Dedifferentiated amniotic fluid mesenchymal stem cell (primary cell): ENCODE measurements at regions not wholly inside any gene's neighbourhood (a gene's known extent, or its start where the extent isn't known, plus 50 kb on each side); places are given as distances from the start of the nearest gene placed in this dataset.

ENCODE experiments used
- DNase-seq: peaks from one replicate; pipeline ENCODE4 v3.0.0-alpha.2; 2016; ENCODE audit errors: extremely low spot score

GRCh38 chr2:67835266-67835665 lies 227.5 kb downstream of the C1D start:
- no peak for DNase-seq

- no peak for DNase-seq
Observed at GRCh38 chr2:67836866-67837265, 225.9 kb downstream of the C1D start.

- no peak for DNase-seq
Observed at GRCh38 chr2:67838205-67838604, 224.6 kb downstream of the C1D start.

- DNase-seq: no peak
Observed at GRCh38 chr2:67839242-67839641, 223.6 kb downstream of the C1D start.

GRCh38 chr2:67839668-67840067 lies 223.1 kb downstream of the C1D start:
- no peak for DNase-seq

GRCh38 chr2:67840460-67841068 lies 222.2 kb downstream of the C1D start:
- peak; percentile 67 for DNase-seq

- no peak for DNase-seq
Observed at GRCh38 chr2:67841711-67842110, 221.1 kb downstream of the C1D start.

- no peak for DNase-seq
Observed at GRCh38 chr2:67842375-67842959, 220.3 kb downstream of the C1D start.

- DNase-seq: no peak
Observed at GRCh38 chr2:67844024-67844540, 218.7 kb downstream of the C1D start.

- no peak for DNase-seq
Observed at GRCh38 chr2:67845621-67846369, 217.0 kb downstream of the C1D start.

- DNase-seq: peak; percentile 80
Observed at GRCh38 chr2:67846370-67847070, 216.3 kb downstream of the C1D start.

- DNase-seq: no peak
Observed at GRCh38 chr2:67848551-67849285, 214.1 kb downstream of the C1D start.

GRCh38 chr2:67851016-67851415 lies 211.8 kb downstream of the C1D start:
- no peak for DNase-seq

GRCh38 chr2:67851956-67852824 lies 210.6 kb downstream of the C1D start:
- DNase-seq: no peak

GRCh38 chr2:67854103-67854743 lies 208.6 kb downstream of the C1D start:
- no peak for DNase-seq

GRCh38 chr2:67854798-67855197 lies 208.0 kb downstream of the C1D start:
- no peak for DNase-seq

GRCh38 chr2:67856866-67857265 lies 205.9 kb downstream of the C1D start:
- no peak for DNase-seq

GRCh38 chr2:67857836-67858235 lies 205.0 kb downstream of the C1D start:
- no peak for DNase-seq

GRCh38 chr2:67858886-67859285 lies 203.9 kb downstream of the C1D start:
- no peak for DNase-seq

GRCh38 chr2:67865917-67866316 lies 196.9 kb downstream of the C1D start:
- no peak for DNase-seq
